SU-DHL-6 (cell line): ENCODE measurements at regions not wholly inside any gene's neighbourhood (a gene's known extent, or its start where the extent isn't known, plus 50 kb on each side); places are given as distances from the start of the nearest gene placed in this dataset.

Experiments
- CTCF ChIP-seq: fragments of 200-600 bp; sonication (generic); IDR thresholded peaks from one replicate; pipeline ENCODE4 v1.5.1; 2017; ENCODE audit warnings: antibody characterized with exemption, mild to moderate bottlenecking, low read length, moderate library complexity; ENCODE audit not compliant: insufficient read depth, poor library complexity, severe bottlenecking
- EZH2phosphoT487 ChIP-seq: fragments of 200-600 bp; sonication (generic), shearing (Covaris generic); conservative IDR thresholded peaks from 2 replicates; pipeline ENCODE4 v1.6.1; 2018; ENCODE audit warnings: mild to moderate bottlenecking, antibody characterized with exemption, low read length, moderate library complexity, mixed read lengths

- no peak for TF ChIP-seq CTCF
- TF ChIP-seq EZH2phosphoT487, result no peak
These were observed 70.6 kb upstream of the AK4 start for GRCh38 chr1:65077369-65077768.
